DMS79 treated with DMSO at 0.1 percent for 48 hours (cell line): ENCODE measurements at regions not wholly inside any gene's neighbourhood (a gene's known extent, or its start where the extent isn't known, plus 50 kb on each side); places are given as distances from the start of the nearest gene placed in this dataset.

Experiments used
- DNase-seq: peaks from one replicate; lab custom pipeline; 2025; lab: John Stamatoyannopoulos, UW

DNA sequence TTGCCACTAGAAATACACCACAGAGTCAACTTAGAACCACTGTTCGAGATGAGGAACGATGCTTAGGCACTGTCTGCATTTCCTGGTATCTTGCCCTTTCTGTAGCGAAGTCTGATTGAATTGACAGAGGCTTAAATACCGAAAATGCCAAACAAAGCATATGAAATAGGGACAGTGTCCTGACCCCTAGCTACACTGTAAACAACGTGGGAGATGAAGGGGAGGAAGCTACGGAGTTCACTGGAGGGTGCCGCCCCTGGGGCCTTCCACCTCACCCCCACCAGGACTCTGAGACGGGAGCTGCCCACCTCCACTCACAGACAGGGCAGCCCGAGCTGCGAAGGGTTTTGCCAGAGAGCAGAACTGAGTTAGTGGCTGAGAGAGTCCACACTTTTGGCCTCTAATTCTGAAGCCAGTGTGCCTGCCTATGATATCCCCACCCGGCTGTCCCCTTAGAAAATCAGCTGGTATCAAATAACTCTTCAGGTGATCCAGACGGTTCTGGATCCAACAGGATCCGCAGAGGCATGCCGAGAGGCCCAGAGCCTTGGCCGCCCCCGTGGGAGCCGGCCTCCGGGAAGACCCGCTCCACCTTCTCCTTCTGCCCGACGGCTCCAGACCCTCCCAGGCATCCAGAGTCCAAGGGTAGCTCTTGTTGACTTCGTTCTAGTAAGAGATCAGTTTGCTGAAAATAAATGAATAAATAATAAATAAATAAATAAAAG, 230.7 kb upstream of the DIO3 start:
- no peak for DNase-seq

DNA sequence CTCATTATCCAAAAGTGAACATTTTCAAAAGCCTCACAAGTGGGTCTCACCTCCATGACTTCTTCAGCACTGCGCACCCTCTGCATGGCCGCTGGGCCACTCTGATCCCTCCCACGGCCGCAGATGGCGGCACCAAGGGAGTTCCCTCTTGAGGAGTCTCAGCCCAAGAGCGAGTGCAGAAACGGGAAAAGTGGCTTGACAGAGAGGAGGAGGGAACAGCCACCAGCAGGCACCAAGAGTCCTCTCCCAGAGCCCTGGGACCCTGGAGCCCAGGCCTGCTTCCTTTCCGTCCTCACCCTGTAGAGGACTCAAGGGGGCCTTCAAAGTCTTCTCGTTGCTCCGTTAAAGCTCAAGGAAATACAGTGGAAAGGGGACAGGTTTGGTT, 230.2 kb upstream of the DIO3 start:
- no peak for DNase-seq

DNA sequence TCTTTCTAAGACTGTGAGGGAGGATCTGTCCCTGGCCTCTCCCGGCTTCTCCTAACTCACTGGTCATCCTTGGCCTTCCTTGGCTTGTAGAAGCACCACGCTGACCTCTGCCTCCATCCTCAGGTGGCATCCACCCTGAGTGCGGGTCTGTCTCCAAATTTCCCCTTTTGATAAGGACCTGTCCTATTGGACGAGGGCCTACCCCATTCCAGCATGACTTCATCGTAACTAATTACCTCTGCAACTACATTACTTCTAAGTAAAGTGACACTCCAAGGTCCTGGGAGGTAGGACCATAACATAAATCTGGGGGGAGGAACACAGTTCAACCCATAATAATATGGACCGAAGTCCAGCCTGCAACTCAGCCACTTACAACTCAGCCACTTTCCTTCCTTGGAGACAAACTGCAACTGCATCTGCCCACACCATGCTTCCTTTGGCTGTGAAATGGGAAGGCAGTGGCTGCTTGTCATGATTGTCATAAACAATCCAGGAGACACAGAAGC, 229.6 kb upstream of the DIO3 start:
- DNase-seq: no peak

DNA sequence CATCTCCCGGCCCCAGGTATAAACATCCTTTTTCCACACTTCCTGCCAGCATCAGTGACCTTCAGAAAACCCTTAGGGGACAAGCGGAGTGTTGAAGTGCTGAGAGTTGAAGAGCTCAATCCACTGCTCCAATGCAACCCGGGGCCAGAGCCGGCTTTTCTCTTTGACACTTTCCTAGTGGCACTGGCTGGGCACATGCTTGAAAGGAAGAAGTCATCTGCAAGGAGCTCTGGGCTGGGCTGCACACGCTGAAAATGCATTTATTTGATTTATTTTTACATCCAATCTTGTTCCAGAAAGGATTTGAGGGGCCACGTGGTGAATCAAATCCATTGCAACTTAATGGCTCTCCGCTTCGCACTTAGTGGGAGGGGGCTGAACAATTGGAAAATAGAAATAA, 229.0 kb upstream of the DIO3 start:
- DNase-seq: no peak

DNA sequence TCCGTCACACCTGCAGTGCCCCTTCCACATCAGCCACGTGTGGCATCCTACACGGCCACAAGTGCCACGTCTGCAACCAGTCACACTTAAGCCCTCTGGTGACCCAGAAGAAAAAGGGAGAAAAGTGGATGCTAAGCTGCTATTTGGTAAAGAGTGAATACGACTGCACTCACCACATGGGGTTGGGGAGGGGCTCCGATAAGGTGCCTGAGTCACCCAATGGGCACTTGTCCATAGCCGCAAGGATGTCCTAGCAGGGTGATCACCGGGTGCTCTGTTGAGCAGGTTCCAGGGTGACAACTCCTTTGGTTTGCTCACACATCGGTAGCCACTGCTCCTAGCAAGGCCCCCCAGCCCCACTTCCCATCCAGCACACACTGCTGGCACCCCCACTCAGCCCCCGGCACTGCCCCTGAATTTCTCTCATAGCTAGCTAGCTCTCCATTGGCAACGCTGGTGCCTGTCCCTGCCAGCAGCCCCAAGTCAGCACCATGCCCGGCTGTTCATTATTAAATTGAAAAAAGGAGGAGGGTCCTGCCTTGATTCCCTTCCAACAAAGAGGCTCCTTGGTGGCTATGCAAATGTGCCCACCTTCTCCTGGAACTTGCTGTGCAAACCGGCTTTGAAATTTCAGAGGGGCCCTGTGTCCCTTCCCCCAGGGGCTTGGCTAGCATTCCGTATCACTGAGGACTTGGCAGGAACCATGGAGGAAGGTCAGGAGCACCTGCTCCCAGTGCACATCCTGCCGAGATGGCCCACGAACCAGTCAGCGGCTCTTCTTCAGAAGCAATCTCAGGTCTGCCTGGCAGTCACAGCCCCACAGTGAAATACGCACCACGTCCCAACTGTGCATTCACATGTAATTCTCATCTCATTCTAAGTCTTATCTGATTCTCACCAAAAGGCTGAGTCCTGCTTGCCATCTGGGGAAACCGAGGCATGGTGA, 227.7 kb upstream of the DIO3 start:
- no peak for DNase-seq

DNA sequence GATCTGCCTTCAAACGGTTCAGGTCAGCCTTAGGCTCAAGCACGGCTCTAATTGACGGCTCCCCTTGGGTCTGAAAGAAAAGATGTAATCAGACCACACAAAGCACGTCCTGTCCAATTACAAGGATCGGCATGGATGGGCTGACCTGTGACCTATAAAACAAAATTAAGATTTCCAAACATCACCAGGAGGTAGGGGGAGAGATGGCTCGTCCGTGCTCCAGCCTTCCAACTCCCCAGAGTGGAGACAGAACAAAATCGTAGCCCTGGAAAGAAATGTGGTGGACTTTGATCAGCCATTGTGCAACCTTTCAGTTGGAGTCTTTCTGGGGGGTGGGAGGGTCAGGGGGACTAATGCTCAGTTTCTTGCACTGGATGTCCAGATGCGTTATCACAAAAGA, 226.6 kb upstream of the DIO3 start:
- DNase-seq: no peak

DNA sequence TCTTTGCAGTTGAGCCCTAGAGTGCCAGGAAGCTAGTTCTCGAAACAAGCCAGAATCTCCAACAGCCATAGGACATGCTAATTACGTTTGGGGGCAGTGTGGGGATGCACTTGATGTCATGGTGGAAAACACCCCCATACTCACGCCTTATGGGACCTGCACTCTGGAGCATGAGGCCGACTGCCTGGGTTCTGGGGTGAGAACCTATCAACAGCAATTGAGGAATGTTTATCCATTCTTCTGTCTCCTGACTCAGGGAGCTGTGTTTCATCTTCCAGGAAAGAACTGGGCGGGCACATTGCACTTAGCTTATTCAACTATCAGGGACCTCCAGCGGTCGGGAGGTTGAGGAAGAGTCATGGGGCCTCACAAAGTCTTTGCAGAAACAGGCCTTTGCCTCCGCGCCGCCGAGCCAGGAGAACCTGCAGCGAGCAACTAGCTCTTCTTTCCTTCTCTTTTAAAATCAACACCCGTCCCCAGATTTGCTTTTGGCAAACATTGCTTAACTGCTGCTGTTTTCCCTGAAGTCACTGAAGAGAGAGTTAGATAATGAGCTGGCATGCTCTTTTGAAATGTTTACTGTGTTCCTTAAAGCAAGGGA, 226.1 kb upstream of the DIO3 start:
- DNase-seq: no peak

DNA sequence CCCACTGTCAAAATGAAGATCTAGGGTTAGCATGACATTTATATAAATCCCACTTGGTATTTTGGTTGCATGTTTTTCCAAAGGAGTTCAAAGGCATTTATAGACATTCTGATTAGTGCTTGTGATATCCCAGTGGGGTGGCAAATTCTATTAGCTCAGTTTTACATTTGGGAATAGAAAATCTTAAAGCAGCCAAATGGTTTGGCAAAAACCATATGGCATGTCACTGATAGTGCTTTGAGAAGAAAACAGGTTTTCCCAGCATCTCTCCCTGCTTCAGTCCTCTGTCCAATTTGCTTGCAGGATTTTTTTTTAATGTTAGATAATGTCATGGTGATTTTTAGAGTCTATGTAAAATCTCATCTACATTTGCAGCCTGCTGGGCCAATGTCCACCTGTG, 225.1 kb upstream of the DIO3 start:
- DNase-seq: no peak

DNA sequence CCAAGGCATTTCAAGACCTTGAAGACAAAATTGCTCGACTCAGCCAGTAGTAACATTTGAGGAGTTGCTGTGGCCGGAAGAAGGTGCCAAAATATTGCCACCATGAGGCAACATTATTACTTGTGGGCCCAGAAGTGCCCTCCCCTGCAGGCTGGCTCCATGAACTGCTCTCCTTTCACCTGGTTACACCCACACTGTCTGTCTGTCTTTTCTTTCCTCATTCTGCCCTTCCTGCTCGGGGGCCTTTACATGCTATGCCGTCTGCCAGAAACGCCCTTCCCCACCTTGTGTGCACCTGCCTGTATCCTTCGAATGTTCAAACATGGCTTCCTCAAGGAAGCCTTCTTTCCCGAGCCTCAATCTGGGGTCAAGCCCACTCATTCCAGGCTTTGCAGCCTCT, 224.2 kb upstream of the DIO3 start:
- DNase-seq: no peak

DNA sequence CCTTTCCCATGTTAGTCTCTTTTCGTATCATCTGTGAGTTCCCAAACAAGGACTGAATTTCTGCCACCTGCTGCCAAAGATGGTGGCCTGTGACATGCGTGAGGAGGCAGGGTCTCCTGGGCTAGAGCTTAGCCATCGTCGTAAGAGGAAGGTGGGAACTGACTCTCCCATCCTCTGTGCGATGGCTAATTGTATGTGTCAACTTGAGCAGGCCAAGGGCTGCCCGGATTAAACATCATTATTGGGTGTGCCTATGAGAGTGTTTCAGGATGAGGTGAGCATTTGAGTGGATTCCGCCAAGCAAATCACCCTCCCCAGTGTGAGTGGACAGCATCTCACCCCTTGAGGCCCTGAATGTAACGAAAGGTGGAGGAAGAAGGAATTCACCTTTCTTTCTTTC, 220.7 kb upstream of the DIO3 start:
- no peak for DNase-seq

DNA sequence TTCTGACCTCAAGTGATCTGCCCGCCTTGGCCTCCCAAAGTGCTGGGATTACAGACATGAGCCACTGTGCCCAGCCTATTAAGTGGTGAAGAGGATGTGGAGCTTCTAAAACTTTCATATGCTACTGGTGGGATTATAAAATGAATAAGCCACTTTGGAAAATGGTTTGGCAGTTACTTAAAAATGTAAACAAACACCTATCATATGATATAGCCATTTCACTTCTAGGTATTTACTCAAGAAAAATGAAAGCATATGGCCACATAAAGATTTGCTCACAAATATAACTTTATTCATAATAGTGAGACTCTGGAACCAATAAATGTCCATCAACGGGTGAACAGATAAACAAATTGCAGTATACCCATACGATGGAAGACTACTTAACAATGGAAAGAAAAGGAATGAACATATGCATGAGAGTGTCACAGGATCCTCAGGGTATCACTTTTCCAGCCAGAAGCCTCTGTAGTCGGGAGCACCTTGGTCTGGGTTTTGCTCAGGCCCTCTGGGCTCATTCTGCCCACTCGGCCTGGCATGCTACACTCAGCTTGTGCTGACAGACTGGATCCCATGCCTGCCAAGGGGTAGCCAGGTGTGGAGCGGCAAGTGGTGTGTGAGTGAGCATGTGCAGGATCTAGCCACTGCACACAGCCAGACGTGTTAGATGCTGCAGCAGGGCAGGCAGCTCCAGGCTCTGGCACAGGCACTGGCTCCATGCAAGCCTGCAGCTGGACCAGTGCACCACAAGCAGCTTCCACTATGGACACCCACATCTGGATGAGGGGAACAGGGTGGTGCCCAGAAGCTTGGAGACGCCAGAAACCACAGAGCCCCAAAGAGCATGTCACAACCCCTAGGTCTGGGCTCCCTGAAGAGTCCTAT, 213.2 kb upstream of the DIO3 start:
- no peak for DNase-seq

DNA sequence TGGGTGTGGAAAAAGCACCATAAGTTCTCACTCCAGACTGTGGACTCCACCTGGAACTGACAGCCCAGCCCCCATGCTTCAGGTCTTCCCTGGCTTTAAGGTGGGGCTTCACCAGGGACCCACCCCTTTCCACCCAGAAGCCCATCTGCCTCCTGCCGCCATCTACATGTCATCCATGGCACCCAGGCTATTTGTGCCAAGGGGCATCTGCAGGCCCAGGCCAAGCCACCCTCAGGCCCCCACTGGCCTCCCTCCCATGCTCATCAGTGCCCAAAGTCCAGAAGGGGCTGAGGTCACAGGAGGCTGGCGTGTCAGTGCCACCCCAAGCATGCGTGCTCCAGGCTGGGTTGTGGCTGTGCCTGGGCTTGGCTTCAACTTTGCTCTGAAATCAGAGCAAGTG, 212.2 kb upstream of the DIO3 start:
- no peak for DNase-seq

DNA sequence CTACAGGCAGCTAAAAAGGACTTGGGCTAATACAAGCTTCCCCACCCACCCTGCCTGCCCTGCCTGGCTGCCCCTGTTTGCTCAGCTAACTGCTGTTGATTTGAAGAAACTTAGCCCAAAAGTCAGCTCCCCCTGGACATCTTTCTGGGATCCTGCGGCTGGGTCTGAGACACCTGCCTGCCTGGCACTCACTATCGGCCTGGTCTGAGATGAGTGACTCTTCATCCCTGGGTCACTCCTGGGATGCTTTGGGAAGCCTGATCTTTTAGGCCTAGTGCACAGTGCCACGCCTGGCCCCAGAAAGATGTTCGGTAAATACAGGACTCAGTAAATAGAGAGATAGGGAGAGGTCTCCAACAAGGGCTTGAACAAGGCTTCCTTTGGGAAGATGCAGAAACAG, 211.3 kb upstream of the DIO3 start:
- DNase-seq: no peak

DNA sequence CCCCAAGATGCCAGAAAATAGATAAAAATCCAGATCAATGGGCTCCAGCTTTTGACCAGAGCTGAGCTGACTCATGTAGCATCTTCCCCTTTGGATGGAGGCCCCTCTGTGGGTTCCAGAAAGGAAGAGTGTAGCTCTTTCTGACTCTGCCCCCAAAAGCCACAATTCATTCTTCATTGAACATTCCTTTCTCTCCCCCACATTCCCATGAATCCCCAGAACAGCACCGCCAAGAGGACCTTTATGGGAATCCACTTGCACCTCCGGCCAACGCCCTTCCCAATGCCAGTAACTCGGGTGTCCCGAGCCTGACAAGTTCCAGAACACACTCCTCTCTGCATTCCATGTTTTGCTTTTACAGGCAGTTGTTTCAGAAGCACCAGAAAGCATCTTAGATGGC, 210.6 kb upstream of the DIO3 start:
- DNase-seq: no peak

DNA sequence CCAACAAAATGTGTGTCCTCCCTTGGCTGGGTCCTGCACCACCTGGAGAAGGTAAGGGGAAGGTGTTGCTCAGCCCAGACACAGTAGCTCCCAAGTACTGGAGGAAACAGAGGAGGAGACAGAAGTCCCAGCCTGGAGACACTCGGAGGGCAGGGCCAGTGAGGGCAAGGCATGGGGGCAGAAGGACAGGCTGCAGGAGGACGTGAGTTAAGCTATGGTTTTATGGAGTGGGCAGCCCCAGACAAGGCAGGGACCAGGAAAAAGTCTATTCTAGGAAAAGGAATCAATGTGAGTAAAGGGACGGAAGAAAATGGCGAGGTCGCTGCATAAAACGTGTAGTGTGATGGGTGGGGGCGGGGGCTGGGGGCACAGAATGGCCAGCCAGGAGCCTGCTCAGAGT, 210.1 kb upstream of the DIO3 start:
- no peak for DNase-seq

DNA sequence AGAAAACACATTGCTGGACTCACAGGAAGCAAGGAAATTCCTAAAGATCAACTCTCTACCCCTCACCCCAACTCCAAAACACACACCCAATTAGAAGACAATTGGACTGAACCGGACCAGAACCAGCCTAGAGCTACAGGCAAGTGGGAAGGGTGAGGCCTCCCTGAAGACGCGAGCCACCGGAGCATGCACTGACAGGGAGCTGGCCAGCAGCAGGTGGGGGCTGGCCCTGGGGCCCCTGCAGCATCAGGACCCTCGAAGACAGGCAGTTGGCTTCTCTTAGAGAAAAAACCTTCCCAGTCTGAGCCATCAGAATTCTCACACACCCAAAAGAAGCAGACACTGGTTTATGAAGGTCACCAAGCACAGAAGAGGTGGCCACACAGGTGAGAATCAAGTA, 209.5 kb upstream of the DIO3 start:
- DNase-seq: no peak

DNA sequence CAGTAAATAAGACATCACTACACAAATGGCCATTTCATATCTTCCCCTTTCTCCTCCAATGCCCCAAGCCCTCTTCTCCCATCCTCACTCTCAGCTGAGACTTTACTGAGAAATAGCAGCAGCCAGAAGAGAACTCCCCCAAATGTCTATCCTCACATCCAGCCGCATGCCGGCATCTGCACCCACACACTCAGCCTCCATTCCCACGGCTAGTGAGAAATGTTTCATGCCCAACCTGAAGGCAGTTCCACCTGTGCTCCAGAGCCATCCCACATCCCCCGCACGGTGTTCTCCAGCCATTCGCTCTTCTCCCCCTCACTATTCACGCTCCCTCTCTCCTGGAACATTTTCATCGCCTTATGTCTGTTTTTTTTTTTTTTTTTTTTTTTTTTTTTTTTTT, 208.7 kb upstream of the DIO3 start:
- no peak for DNase-seq

DNA sequence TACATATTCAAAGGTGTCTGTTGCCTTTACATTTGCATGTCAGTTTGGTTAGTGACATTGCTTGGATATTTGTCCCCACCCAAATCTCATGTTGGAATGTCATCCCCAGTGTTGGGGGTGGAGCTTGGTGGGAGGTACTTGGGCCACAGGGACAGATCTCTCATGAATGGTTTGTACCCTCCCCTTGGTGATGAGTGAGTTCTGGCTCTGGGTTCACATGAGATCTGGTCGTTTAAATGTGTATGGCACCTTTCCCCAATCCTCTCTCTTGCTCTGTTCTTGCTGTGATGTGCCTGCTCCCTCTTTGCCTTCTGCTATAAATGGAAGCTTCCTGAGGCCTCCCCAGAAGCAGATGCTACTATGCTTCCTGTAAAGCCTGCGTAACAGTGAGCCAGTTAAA, 207.9 kb upstream of the DIO3 start:
- DNase-seq: no peak

DNA sequence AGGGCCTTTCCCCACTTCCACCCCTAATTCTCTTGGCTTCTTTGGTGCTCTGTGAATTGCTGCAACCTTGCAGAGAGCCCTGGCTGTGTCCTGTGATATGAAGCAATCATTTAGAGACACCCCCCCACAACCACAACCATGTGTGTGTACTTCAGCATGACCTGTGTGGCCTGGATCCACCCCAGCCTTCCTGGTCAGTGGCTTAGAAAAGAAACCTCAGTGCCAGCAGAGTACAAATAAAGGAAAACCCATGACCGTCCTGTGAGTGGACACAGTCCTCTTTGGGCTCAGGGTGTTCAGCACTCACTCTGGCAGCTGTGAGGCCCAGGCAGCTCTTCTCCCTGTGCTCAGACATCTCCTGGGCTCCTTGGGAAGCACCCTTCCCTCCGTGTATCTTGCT, 206.6 kb upstream of the DIO3 start:
- no peak for DNase-seq

DNA sequence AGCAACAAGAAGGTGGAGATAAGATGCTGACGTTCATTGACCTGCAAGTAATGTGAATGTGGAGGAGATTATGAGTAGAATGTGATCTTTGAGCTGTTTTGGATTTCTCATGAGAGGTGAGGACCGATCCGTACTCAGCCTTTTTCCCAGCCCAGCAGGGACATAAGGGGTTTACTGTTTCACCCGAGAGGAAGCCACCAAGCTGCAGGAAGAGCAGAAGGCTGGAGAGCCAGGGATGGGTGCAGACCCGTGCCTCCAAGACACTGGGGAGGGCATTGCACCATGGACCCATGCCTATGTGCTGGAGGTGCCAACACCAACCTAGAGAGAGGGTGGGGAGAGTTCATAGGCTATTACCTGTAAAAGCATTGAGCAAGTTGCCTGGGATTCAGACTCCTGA, 206.0 kb upstream of the DIO3 start:
- no peak for DNase-seq

DNA sequence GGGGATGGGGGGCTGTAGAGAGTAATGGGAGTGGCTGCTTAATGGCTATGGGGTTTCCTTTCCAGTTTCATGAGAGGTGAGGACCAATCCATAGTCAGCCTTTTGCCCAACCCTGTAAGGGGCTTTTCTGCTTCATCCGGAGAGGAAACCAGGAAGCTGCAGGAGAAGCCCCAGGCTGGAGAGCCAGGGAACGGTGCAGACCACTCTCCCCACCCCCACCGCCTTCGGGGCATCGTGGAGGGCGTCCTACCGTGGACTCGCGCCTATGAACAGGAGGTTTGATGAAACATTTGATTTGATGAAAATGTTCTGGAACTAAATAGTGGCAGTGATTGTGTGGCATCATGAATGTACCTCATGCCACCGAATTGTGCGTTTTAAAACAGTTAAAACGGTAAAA, 204.3 kb upstream of the DIO3 start:
- no peak for DNase-seq
